DOHH2 (cell line): ENCODE measurements at regions not wholly inside any gene's neighbourhood (a gene's known extent, or its start where the extent isn't known, plus 50 kb on each side); places are given as distances from the start of the nearest gene placed in this dataset.

ENCODE experiments used
- H3F3A ChIP-seq: fragments of 200-600 bp; sonication (generic), shearing (Covaris generic); 2 replicates; pipeline ENCODE4 v1.6.0; 2016; ENCODE audit warnings: antibody characterized with exemption, mild to moderate bottlenecking; ENCODE audit not compliant: control insufficient read depth, insufficient read depth
- H3K27ac ChIP-seq: fragments of 200-600 bp; sonication (generic); 2 replicates; pipeline ENCODE4 v1.5.1; 2014; ENCODE audit warnings: low read depth, mild to moderate bottlenecking, low read length, moderate library complexity
- H3K27me3 ChIP-seq: fragments of 200-600 bp; sonication (generic); 2 replicates; pipeline ENCODE4 v1.6.1; 2014; ENCODE audit warnings: mild to moderate bottlenecking, low read length, mixed read lengths; ENCODE audit not compliant: control insufficient read depth
- H3K36me3 ChIP-seq: fragments of 200-600 bp; sonication (generic); 2 replicates; pipeline ENCODE4 v1.6.1; 2014; ENCODE audit warnings: mild to moderate bottlenecking, low read length, moderate library complexity, mixed read lengths; ENCODE audit not compliant: control insufficient read depth
- H3K4me1 ChIP-seq: fragments of 200-600 bp; sonication (generic); 2 replicates; pipeline ENCODE4 v1.6.1; 2014; ENCODE audit warnings: mild to moderate bottlenecking, low read length, mixed read lengths; ENCODE audit not compliant: control insufficient read depth
- H3K4me2 ChIP-seq: fragments of 200-600 bp; sonication (generic); 2 replicates; pipeline ENCODE4 v1.6.0; 2014; ENCODE audit warnings: mild to moderate bottlenecking, low read length, moderate library complexity
- H3K4me3 ChIP-seq: fragments of 200-600 bp; sonication (generic); 2 replicates; pipeline ENCODE4 v1.5.1; 2014; ENCODE audit warnings: mild to moderate bottlenecking, low read length, mixed read lengths
- H3K79me2 ChIP-seq: fragments of 200-600 bp; sonication (generic); 2 replicates; pipeline ENCODE4 v1.6.1; 2014; ENCODE audit warnings: mild to moderate bottlenecking, low read length, mixed read lengths; ENCODE audit not compliant: control insufficient read depth
- H3K9me2 ChIP-seq: fragments of 200-600 bp; sonication (generic); replicated peaks from 2 replicates; pipeline ENCODE4 v1.6.1; 2014; ENCODE audit warnings: mild to moderate bottlenecking, low read length, mixed read lengths; ENCODE audit not compliant: control insufficient read depth
- H3K9me3 ChIP-seq: fragments of 200-600 bp; sonication (generic); 2 replicates; pipeline ENCODE4 v1.6.1; 2014; ENCODE audit warnings: antibody characterized with exemption, low read length, mixed read lengths; ENCODE audit not compliant: control insufficient read depth, insufficient read depth
- H4K20me1 ChIP-seq: fragments of 200-600 bp; sonication (generic); 2 replicates; pipeline ENCODE4 v1.6.0; 2014; ENCODE audit warnings: low read depth, mild to moderate bottlenecking, antibody characterized with exemption, low read length, moderate library complexity; ENCODE audit not compliant: control insufficient read depth, insufficient read depth
- EZH2phosphoT487 ChIP-seq: fragments of 200-600 bp; sonication (generic); IDR thresholded peaks from 2 replicates; pipeline ENCODE4 v1.6.1; 2017; ENCODE audit warnings: borderline replicate concordance, mild to moderate bottlenecking, antibody characterized with exemption, low read length, moderate library complexity, mixed read lengths
- TF ChIP-seq, protein P1 (sequence below): fragments of 200-600 bp; sonication (generic); IDR thresholded peaks from one replicate; pipeline ENCODE4 v1.5.1; 2014; ENCODE audit warnings: antibody characterized with exemption, mild to moderate bottlenecking, low read depth, low read length; ENCODE audit not compliant: poor library complexity, severe bottlenecking

DNA sequence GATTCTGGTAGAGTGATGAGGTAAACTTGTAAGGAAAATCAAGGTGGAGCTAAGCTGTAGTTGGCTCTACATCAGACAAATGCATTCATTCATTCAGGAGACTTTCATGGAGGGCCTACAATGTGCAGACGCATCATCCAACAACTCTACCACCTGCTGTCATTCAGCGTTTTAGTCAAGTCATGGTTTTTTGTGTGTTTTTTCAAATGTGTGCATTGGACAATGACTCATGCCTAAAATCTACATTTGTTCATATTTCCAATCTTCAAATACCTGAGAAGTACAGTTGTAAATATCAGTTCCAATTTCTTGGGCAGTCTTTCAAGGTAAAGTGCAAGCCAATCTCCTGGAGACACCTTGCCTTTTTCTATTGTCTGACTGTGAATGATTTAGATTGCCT lies 108.0 kb upstream of the LGALSL start:
- H3K27ac ChIP-seq = no peak overlapping the region
- H3K27me3 ChIP-seq = peaks cover 5% of the 10 kb centered on the region
- no peaks in the 10 kb centered on the region for H3F3A ChIP-seq
- 0 out of 2 replicates have a peak, but pooled peaks cover 3% of the 10 kb centered on the region for H3K4me1 ChIP-seq
- no peaks in the 10 kb centered on the region for H4K20me1 ChIP-seq
- H3K9me3 ChIP-seq = no peaks in the 10 kb centered on the region
- H3K79me2 ChIP-seq = no peaks in the 10 kb centered on the region
- H3K4me2 ChIP-seq = no peak overlapping the region
- H3K4me3 ChIP-seq = no peak overlapping the region
- no peaks in the 10 kb centered on the region for H3K9me2 ChIP-seq
- no peaks in the 10 kb centered on the region for H3K36me3 ChIP-seq
- TF ChIP-seq, protein P1, sequence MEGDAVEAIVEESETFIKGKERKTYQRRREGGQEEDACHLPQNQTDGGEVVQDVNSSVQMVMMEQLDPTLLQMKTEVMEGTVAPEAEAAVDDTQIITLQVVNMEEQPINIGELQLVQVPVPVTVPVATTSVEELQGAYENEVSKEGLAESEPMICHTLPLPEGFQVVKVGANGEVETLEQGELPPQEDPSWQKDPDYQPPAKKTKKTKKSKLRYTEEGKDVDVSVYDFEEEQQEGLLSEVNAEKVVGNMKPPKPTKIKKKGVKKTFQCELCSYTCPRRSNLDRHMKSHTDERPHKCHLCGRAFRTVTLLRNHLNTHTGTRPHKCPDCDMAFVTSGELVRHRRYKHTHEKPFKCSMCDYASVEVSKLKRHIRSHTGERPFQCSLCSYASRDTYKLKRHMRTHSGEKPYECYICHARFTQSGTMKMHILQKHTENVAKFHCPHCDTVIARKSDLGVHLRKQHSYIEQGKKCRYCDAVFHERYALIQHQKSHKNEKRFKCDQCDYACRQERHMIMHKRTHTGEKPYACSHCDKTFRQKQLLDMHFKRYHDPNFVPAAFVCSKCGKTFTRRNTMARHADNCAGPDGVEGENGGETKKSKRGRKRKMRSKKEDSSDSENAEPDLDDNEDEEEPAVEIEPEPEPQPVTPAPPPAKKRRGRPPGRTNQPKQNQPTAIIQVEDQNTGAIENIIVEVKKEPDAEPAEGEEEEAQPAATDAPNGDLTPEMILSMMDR = no peak
- no peak for TF ChIP-seq EZH2phosphoT487

DNA sequence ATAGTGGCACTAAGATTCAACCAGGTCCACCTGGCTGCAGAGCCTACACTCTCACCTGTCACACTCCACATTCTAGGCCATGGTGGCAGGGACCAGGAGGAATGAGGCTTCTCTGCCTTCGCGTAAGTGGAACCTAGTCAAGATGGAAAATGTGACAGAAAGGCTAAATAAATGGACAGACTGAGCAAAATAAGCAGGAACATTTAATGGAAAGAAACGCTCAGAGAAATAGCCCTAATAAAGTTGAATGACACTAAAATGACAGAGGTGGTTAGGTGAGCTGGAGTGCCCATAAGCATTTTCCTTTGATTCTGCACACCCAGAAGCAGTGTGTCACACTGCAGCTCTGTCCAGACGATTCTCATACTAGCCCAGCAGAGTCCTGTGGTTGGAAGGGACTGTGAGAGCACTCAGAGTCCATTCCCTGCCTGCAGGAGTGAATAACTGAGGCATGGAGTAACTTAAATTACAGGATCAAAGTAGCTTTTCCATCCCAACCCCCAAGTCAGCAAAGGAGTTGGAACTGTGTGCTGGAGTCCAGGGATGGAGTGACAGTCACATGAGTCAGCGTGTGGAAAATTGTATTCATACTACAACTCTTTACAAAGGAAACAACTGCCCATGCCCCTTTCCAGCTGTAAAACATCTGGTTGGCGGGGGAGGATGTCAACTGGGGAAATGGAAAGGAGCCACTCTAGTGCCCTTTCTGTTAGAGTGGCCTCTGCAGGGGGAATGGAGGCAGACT lies 105.4 kb upstream of the LGALSL start:
- Histone ChIP-seq H4K20me1 (no peaks in the 10 kb centered on the region), H3F3A (no peaks in the 10 kb centered on the region), H3K9me2 (no peaks in the 10 kb centered on the region; the same call in 1 of the 2 replicates), H3K9me3 (no peaks in the 10 kb centered on the region), H3K27me3 (peaks cover 5% of the 10 kb centered on the region), H3K4me2 (no peak overlapping the region), H3K4me3 (no peak overlapping the region), H3K36me3 (no peaks in the 10 kb centered on the region), H3K4me1 (no peaks in the 10 kb centered on the region), H3K27ac (no peak overlapping the region), H3K79me2 (no peaks in the 10 kb centered on the region)
- no peak for TF ChIP-seq EZH2phosphoT487
- TF ChIP-seq, protein P1 = no peak

DNA sequence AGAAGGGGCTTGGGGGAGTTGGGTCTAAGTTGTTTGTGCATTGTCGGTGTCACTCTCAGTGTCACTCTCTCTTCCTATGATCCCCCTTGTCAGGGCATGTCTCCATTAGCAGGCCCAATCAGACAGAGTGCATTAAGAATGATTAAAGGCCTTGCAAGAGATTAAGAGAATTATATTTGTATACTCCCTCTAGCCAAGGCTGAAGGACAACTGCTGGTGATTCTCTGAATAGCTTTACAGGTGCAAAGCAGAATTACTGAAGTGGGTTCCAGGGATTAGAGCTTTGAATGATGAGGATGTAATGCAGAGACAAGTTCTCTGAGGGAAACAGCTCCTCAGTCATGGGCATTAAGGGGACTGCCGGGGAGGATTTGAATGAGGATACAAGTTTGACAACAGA lies 104.8 kb upstream of the LGALSL start:
- Histone ChIP-seq H3K9me3 (no peaks in the 10 kb centered on the region), H3F3A (no peaks in the 10 kb centered on the region), H4K20me1 (no peaks in the 10 kb centered on the region), H3K4me2 (no peak overlapping the region), H3K4me3 (no peak overlapping the region), H3K27ac (no peak overlapping the region), H3K36me3 (no peaks in the 10 kb centered on the region), H3K4me1 (no peaks in the 10 kb centered on the region), H3K79me2 (no peaks in the 10 kb centered on the region), H3K9me2 (no peaks in the 10 kb centered on the region; the same call in 1 of the 2 replicates), H3K27me3 (peaks cover 5% of the 10 kb centered on the region)
- TF ChIP-seq, protein P1 = no peak
- TF ChIP-seq EZH2phosphoT487 = no peak
